Forelimb muscle (tissue), 1 donor: ENCODE measurements at regions not wholly inside any gene's neighbourhood (a gene's known extent, or its start where the extent isn't known, plus 50 kb on each side); places are given as distances from the start of the nearest gene placed in this dataset.
"Not testable (repeated sequence)": the region's sequence is repeated elsewhere in the genome, so short reads cannot be mapped to it uniquely, and the experiment has no call there.

Experiments
- DNase-seq: peaks from one replicate; pipeline ENCODE4 v3.0.0-alpha.2; 2013; ENCODE audit warnings: low read depth

DNA sequence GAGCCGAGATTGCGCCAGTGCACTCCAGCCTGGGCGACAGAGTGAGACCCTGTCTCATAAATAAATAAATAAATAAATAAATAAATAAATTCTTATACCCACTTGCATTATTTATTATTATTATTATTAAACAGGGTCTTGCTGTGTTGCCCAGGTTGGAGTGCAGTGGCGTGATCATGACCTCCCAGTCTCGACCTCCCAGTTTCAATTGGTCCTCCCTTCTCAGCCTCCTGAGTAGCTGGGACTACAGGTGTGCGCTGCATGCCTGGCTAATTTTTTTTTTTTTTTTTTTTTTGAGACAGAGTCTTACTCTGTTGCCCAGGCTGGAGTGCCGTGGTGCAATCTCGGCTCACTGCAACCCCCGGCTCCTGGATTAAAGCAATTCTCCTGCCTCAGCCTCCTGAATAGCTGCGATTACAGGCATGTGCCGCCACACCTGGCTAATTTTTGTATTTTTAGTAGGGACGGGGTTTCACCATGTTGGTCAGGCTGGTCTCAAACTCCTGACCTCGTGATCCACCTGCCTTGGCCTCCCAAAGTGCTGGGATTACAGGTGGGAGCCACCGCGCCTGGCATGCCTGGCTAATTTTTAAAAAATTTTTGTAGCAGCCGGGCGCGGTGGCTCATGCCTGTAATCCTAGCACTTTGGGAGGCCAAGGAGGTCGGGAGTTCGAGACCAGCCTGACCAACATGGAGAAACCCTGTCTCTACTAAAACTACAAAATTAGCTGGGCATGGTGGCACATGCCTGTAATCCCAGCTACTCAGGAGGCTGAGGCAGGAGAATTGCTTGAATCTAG is 150.2 kb downstream of the SEC14L1 start:
- DNase-seq = not testable (repeated sequence)

GRCh38 chr17:77291591-77292386 is 151.0 kb downstream of the SEC14L1 start:
- no peak for DNase-seq

- DNase-seq = no peak
Observed at GRCh38 chr17:77294761-77295160, 154.0 kb downstream of the SEC14L1 start.

- no peak for DNase-seq
Observed at GRCh38 chr17:77295241-77295853, 154.6 kb downstream of the SEC14L1 start.

DNA sequence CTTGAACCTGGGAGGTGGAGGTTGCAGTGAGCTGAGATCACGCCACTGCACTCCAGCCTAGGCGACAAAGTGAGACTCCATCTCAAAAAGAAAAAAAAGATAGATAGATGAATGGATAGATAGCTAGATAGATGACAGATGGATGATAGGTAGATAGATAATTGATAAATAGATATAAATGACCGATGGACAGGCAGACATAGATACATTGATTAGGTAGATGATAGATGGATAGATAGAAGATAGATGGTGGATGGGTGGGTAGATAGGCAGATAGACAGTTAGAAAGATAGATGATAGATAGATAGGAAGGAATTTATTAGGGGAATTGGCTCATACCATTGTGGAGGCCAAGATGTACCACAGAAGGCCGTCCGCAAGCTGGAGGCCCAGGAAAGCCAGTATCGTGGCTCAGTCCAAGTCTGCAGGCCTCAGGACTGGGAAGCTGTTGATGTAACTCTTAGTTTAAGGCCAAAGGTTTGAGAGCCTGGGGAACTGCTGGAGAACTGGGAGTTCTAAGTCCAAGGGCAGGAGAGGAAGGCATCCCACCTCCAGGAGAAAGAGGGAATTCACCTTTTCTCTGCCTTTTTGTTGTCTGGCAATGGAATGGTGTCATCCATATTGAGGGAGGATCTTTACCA is 156.1 kb downstream of the SEC14L1 start:
- DNase-seq = no peak

GRCh38 chr17:77297693-77298666 is 157.2 kb downstream of the SEC14L1 start:
- no peak for DNase-seq

DNA sequence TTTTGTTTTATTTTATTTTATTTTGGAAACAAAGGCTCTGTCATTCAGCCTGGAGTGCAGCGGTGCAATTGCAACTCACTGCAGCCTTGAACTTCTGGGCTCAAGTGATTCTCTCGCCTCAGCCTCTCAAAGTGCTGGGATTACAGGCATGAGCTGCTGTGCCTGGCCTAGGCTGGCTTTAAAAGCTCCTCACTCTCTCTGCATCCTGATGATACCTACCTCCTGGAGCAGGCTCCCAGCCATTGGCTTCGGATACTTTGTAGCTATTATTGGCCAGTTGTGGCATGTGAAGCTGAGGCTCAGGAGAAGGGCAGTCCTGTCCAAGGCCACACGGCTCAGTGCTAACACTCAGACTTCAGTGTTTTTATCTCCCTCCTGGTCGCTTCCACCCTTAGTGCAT is 158.0 kb downstream of the SEC14L1 start:
- DNase-seq = no peak

- no peak for DNase-seq
Observed at GRCh38 chr17:77299256-77300015, 158.7 kb downstream of the SEC14L1 start.

GRCh38 chr17:77300016-77300686 is 159.4 kb downstream of the SEC14L1 start:
- no peak for DNase-seq

GRCh38 chr17:77301694-77302266 is 161.0 kb downstream of the SEC14L1 start:
- DNase-seq = no peak

DNA sequence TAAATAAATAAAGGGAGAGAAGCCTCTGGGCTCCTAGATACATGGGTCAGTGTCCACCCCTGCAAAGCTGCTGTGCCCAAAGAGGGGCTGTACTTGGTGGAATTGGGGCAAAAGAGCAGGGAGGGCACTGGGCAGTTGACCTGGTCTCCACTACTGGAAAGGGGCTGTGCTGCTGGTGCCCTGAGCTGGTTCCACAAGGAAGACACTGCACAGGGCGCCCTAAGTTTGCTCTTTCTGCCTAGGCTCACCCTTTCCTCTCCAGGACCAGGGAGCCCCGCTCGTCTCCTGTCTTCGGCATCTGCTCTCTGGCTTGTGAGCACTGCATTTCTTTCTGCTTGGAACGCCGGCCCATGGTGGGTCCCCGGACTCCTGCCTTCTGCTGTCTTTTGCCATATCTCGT is 161.9 kb downstream of the SEC14L1 start:
- DNase-seq = no peak

DNA sequence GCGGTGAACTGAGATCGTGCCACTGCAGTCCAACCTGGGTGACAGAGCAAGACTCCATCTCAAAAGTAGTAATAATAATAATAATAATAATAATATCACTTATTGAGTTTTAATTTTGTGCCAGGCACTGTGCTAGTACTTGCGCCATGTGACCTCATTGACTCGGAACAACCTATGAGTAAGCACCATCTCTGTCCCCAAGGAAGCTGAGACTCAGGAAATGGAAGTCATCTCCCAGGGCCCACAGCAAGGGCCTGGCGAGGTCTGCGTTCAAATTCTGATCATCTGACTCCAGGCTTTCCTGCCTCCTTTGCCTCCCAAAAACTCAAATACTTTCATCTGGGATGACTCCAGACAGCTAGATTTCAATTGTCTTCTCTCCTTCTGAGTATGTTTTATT is 162.9 kb downstream of the SEC14L1 start:
- no peak for DNase-seq

- DNase-seq = no peak
Observed at GRCh38 chr17:77304051-77304745, 163.4 kb downstream of the SEC14L1 start.

- no peak for DNase-seq
Observed at GRCh38 chr17:77304746-77305473, 164.1 kb downstream of the SEC14L1 start.

- no peak for DNase-seq
Observed at GRCh38 chr17:77306048-77306789, 165.4 kb downstream of the SEC14L1 start.

DNA sequence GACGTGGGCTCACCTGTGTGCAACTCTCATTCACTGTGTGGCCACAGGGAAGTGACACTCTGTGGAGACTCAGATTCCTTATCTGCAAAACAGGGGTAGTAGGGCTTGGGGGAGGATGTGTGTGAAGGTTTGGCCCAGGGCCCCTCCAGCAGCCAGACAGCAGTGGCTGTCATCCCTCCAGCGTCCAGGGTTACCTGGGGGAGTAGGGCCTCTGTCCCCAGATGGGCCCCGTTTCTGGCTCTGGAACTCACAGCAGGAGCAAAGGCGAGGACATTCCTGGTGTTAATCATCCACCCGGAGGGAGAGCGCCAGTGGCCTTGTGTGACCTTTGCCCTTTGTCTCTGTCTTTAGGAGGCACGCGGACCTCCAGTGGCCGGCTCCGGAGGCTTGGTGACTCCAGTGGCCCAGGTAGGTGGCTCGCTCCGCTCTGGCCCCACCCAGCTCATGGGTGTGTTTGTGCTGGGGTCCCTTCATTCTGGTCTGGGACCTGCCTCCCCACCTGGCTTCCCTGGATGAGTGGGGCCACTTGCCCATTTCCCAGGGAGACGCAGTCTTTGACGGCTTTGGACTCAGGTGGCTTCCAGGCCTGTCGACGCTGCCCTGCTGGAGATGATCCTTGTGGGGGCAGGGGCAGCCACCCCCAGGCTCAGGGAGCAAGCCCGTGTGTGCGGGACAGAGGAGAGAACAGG is 166.2 kb downstream of the SEC14L1 start:
- DNase-seq = no peak
